ENCODE measurements at regions not wholly inside any gene's neighbourhood (a gene's known extent, or its start where the extent isn't known, plus 50 kb on each side); places are given as distances from the start of the nearest gene placed in this dataset.
A peak's percentile ranks its signal among the peaks of the same experiment; 100 is the strongest.

- no peaks in the 10 kb centered on the region for H3K27me3 ChIP-seq (ENCODE audit: insufficient read depth, low read length)
- BruUV-seq (replicated peaks), result no TSS peak
- RAD21 ChIA-PET (ENCODE audit: low non-redundant PET in 1 of 2, low total read pairs in 2 of 2, uncharacterized antibody in 2 of 2, unreplicated experiment in 2 of 2), result interaction anchor here in 1 of 2 experiments (0.7 kb wide), 1 partner anchor 1621 kb away, joined by 3 read pairs; no protein-coding TSS in a partner anchor
- peaks cover 4 to 27% of the 10 kb centered on the region in 2 experiments; a peak in 3 of 4 replicates for H3K4me1 ChIP-seq (ENCODE audit: control insufficient read depth in 1 of 2, insufficient read depth in 2 of 2, low read length in 2 of 2)
- POLR2A ChIA-PET, result interaction anchor here (0.7 kb wide), 2 partner anchors 54 to 1765 kb away, joined by 3 read pairs; no protein-coding TSS in a partner anchor
- intact Hi-C loops (cut with micrococcal nuclease), result loop anchor here (1.0 to 10.0 kb wide), 2 partner anchors 319 to 1589 kb away; no protein-coding TSS in a partner anchor
- no peaks in the 10 kb centered on the region for H4K20me1 ChIP-seq (ENCODE audit: insufficient read depth)
- H3K9me3 ChIP-seq (ENCODE audit: control insufficient read depth in 1 of 2, insufficient read depth in 1 of 2, low read depth in 1 of 2, low read length in 2 of 2), result no peaks in the 10 kb centered on the region
- peak overlapping the region; percentile 99 for H3K4me2 ChIP-seq (ENCODE audit: low read length)
- TF ChIP-seq CBX3 (IDR thresholded peaks at IDR 0.05; ENCODE audit: low read depth) (no peak), POLR2AphosphoS5 (IDR thresholded peaks at IDR 0.05; ENCODE audit: low read depth, low read length) (0 out of 2 replicates have a peak, but pooled peaks have one; percentile 16), SRF (IDR thresholded peaks at IDR 0.05; ENCODE audit: low read depth) (no peak), SP1 (IDR thresholded peaks at IDR 0.05; ENCODE audit: low read depth) (peak; percentile 9; the same call in 1 of the 2 replicates), RAD21 (IDR thresholded peaks at IDR 0.05; ENCODE audit: low read depth) (no peak)
- TF ChIP-seq, protein P1, sequence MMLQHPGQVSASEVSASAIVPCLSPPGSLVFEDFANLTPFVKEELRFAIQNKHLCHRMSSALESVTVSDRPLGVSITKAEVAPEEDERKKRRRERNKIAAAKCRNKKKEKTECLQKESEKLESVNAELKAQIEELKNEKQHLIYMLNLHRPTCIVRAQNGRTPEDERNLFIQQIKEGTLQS (IDR thresholded peaks at IDR 0.05), result no peak
- TF ChIP-seq, protein P2, sequence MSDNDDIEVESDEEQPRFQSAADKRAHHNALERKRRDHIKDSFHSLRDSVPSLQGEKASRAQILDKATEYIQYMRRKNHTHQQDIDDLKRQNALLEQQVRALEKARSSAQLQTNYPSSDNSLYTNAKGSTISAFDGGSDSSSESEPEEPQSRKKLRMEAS (IDR thresholded peaks at IDR 0.05), result peak; percentile 73
- TF ChIP-seq, protein P3, sequence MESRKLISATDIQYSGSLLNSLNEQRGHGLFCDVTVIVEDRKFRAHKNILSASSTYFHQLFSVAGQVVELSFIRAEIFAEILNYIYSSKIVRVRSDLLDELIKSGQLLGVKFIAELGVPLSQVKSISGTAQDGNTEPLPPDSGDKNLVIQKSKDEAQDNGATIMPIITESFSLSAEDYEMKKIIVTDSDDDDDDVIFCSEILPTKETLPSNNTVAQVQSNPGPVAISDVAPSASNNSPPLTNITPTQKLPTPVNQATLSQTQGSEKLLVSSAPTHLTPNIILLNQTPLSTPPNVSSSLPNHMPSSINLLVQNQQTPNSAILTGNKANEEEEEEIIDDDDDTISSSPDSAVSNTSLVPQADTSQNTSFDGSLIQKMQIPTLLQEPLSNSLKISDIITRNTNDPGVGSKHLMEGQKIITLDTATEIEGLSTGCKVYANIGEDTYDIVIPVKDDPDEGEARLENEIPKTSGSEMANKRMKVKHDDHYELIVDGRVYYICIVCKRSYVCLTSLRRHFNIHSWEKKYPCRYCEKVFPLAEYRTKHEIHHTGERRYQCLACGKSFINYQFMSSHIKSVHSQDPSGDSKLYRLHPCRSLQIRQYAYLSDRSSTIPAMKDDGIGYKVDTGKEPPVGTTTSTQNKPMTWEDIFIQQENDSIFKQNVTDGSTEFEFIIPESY (IDR thresholded peaks at IDR 0.05; ENCODE audit: extremely low read depth, insufficient replicate concordance, low read length), result peak; percentile 86
- no peaks in the 10 kb centered on the region for H3K9me2 ChIP-seq (ENCODE audit: insufficient read depth)
- H3K79me2 ChIP-seq (ENCODE audit: insufficient read depth, low read length), result no peaks in the 10 kb centered on the region
- H2AFZ ChIP-seq (ENCODE audit: low read depth, low read length, poor library complexity, severe bottlenecking), result peak overlapping the region; percentile 98
- peak overlapping the region; percentile 58 for H3K9ac ChIP-seq (ENCODE audit: low read length)
- DNase-seq (ENCODE audit: low read depth, low spot score) (peak; percentile 64), ATAC-seq (peak; percentile 79)
- peak overlapping the region; percentile 59 to 80 for H3K4me3 ChIP-seq (replicated peaks in 1 of 2; ENCODE audit: low read depth in 1 of 2, low read length in 2 of 2)
- no peaks in the 10 kb centered on the region for H3K36me3 ChIP-seq (ENCODE audit: control insufficient read depth in 1 of 2, insufficient read depth in 2 of 2, low read length in 2 of 2)
- CTCF ChIA-PET, result no interaction called here
- H3K27ac ChIP-seq (ENCODE audit: low read depth, low read length), result no peak overlapping the region; the same call in 1 of the 2 replicates
These were observed 167.0 kb upstream of the PPP1R3A start for GRCh38 chr7:114085592-114086501.

All from HCT116 (cell line).